K562 (cell line): ENCODE measurements at regions not wholly inside any gene's neighbourhood (a gene's known extent, or its start where the extent isn't known, plus 50 kb on each side); places are given as distances from the start of the nearest gene placed in this dataset.

Experiments used
- ATAC-seq: fragments of 200-7000 bp; cut with Tn5 transposase; 3 replicates; pipeline ENCODE4 v1.9.1; 2020; ENCODE audit warnings: moderate library complexity
- BruUV-seq: library from RNA; stranded (reverse); fragments of 400-500 nt; replicated peaks from 2 replicates; lab custom pipeline; 2021; lab: Mats Ljungman, UMichigan
- CTCF ChIA-PET: fragments of 300-600 bp; formaldehyde crosslinking; extraction: SDS; loops from one replicate; lab custom pipeline; 2021; ENCODE audit warnings: low intra/inter-chr PET ratio; lab: Yijun Ruan, JAX
- POLR2A ChIA-PET: fragments of 300-600, 350-650 bp; sonication (Branson Sonifier 250); formaldehyde crosslinking; extraction: SDS; loops from one replicate; lab custom pipeline; 2021; ENCODE audit warnings: antibody characterized with exemption, inconsistent platforms; lab: Yijun Ruan, JAX
- DNase-seq, 4 experiments: peaks; one replicate each; pipeline versions ENCODE4 v3.0.0 to v3.0.0-alpha.2; 2011 to 2018; ENCODE audit warnings: low spot score in 3 of 4, mixed read lengths in 3 of 4; ENCODE audit errors: extremely low read depth in 1 of 4
- FAIRE-seq: peaks from 2 replicates; lab custom pipeline; 2011; peaks lifted over from hg19 to GRCh38; lab: Jason Lieb, UNC
- H2AFZ ChIP-seq: 2 replicates; pipeline ENCODE4 v1.6.0; 2011; ENCODE audit warnings: low read depth, low read length, control low read depth, inconsistent platforms
- H3K27ac ChIP-seq: fragments of 200-600 bp; 3 replicates; pipeline ENCODE4 v1.8.0; 2011; ENCODE audit warnings: low read depth, mild to moderate bottlenecking, control low read depth, inconsistent platforms, low read length, moderate library complexity, mixed read lengths; ENCODE audit errors: extremely low read depth
- H3K27me3 ChIP-seq, 2 experiments: fragments of 300-600 bp in 1 of 2; 2 replicates in 1 of 2; 3 replicates in 1 of 2; pipeline versions ENCODE4 v1.6.0 to v1.8.0; 2011; ENCODE audit warnings: inconsistent platforms in 2 of 2, low read length in 2 of 2, mild to moderate bottlenecking in 1 of 2, mixed read lengths in 1 of 2, moderate library complexity in 1 of 2; ENCODE audit not compliant: control insufficient read depth in 2 of 2, insufficient read depth in 2 of 2
- H3K36me3 ChIP-seq: fragments of 300-600 bp; 3 replicates; pipeline ENCODE4 v1.8.0; 2011; ENCODE audit warnings: mild to moderate bottlenecking, low read length, inconsistent platforms; ENCODE audit not compliant: control insufficient read depth, insufficient read depth
- H3K4me1 ChIP-seq, 2 experiments: fragments of 200-600 bp in 1 of 2; replicated peaks in 1 of 2; 2 replicates in 1 of 2; 3 replicates in 1 of 2; pipeline versions ENCODE4 v1.5.1 to v1.8.0; 2011; ENCODE audit warnings: inconsistent platforms in 2 of 2, low read length in 2 of 2, mild to moderate bottlenecking in 1 of 2, mixed read lengths in 1 of 2, moderate library complexity in 1 of 2; ENCODE audit not compliant: control insufficient read depth in 2 of 2, insufficient read depth in 2 of 2
- H3K4me2 ChIP-seq: 2 replicates; pipeline ENCODE4 v1.6.1; 2011; ENCODE audit warnings: low read length, control low read depth, inconsistent platforms, mixed read lengths; ENCODE audit not compliant: insufficient read depth
- H3K4me3 ChIP-seq: fragments of 200-600 bp; sonication (generic), shearing (Covaris generic); 2 replicates; pipeline ENCODE4 v1.5.1; 2016; ENCODE audit warnings: control low read depth, inconsistent platforms
- H3K79me2 ChIP-seq: fragments of 200-600 bp; 3 replicates; pipeline ENCODE4 v1.8.0; 2011; ENCODE audit warnings: low read length, inconsistent platforms; ENCODE audit not compliant: control insufficient read depth, insufficient read depth
- H3K9ac ChIP-seq, 2 experiments: 2 replicates each; pipeline versions ENCODE4 v1.6.0 to v1.6.1; 2011; ENCODE audit warnings: low read depth in 2 of 2, low read length in 2 of 2, control low read depth in 1 of 2, inconsistent platforms in 1 of 2, mild to moderate bottlenecking in 1 of 2, mixed read lengths in 1 of 2; ENCODE audit not compliant: insufficient read depth in 1 of 2
- H3K9me1 ChIP-seq: one replicate; pipeline ENCODE4 v1.6.0; 2011; ENCODE audit warnings: inconsistent platforms, mild to moderate bottlenecking, low read length, moderate library complexity; ENCODE audit not compliant: control insufficient read depth, insufficient read depth
- H3K9me3 ChIP-seq: replicated peaks from 2 replicates; pipeline ENCODE4 v1.5.1; 2011; ENCODE audit warnings: low read depth, low read length, inconsistent platforms; ENCODE audit not compliant: control insufficient read depth, insufficient read depth
- H4K20me1 ChIP-seq: replicated peaks from 2 replicates; pipeline ENCODE4 v1.6.1; 2011; ENCODE audit warnings: low read length, inconsistent platforms, mixed read lengths; ENCODE audit not compliant: control insufficient read depth, insufficient read depth
- HMG20A ChIP-seq: fragments of 450-650 bp; formaldehyde crosslinking; conservative IDR thresholded peaks from 2 replicates; pipeline ENCODE4 v1.4.0; 2020; ENCODE audit warnings: mild to moderate bottlenecking, mixed read lengths
- IRF2 ChIP-seq: sonication (generic); formaldehyde crosslinking; IDR thresholded peaks from 2 replicates; pipeline ENCODE4 v1.8.1; 2022; ENCODE audit warnings: mild to moderate bottlenecking, missing genetic modification reagents
- MTF1 ChIP-seq: fragments of 250-450 bp; sonication (Bioruptor Pico); IDR thresholded peaks from 2 replicates; pipeline ENCODE4 v1.9.0; 2021; ENCODE audit warnings: moderate library complexity, mild to moderate bottlenecking, inconsistent platforms, borderline replicate concordance
- ZNF408 ChIP-seq: fragments of 250-450 bp; sonication (Bioruptor Pico); IDR thresholded peaks from 2 replicates; pipeline ENCODE4 v1.4.0; 2020; ENCODE audit warnings: low read depth, mild to moderate bottlenecking, moderate library complexity
- WGBS: fragments of 100-300 bp; shearing (Covaris generic); methylation state at CpG from one replicate; pipeline ENCODE4 v1.1.6; 2016; ENCODE audit warnings: low coverage, mixed read lengths; ENCODE audit not compliant: insufficient coverage; ENCODE audit errors: missing lambda C conversion rate; 5-methylcytosine and 5-hydroxymethylcytosine counted together
- in situ Hi-C: fragments of 300-500 bp; cut with MboI; formaldehyde crosslinking; loops from 4 replicates; pipeline ENCODE4 v1.15.0; 2018; ENCODE audit warnings: inconsistent platforms, mixed read lengths
- intact Hi-C: fragments of 100-400 bp; cut with micrococcal nuclease; formaldehyde crosslinking; loops from 2 replicates; pipeline ENCODE4 v1.14.2; 2022
- TF ChIP-seq, protein P1 (sequence below): sonication (generic); formaldehyde crosslinking; IDR thresholded peaks from 2 replicates; pipeline ENCODE4 v1.8.0; 2022; ENCODE audit warnings: mild to moderate bottlenecking, missing genetic modification reagents
- TF ChIP-seq, protein P2 (sequence below): fragments of 200-800 bp; sonication (Bioruptor generic); IDR thresholded peaks from 2 replicates; pipeline ENCODE4 v1.6.1; 2017; ENCODE audit warnings: missing genetic modification characterization, missing compliant biosample characterization
- TF ChIP-seq, protein P3 (sequence below): fragments of 150-350 bp; IDR thresholded peaks from 2 replicates; pipeline ENCODE4 v1.6.1; 2014; ENCODE audit warnings: low read depth, mild to moderate bottlenecking, low read length, borderline replicate concordance
- TF ChIP-seq, protein P4 (sequence below): fragments of 450-650 bp; conservative IDR thresholded peaks from 2 replicates; pipeline ENCODE4 v1.6.1; 2016; ENCODE audit warnings: missing genetic modification characterization, low read depth, mild to moderate bottlenecking, missing compliant biosample characterization, moderate library complexity

DNA sequence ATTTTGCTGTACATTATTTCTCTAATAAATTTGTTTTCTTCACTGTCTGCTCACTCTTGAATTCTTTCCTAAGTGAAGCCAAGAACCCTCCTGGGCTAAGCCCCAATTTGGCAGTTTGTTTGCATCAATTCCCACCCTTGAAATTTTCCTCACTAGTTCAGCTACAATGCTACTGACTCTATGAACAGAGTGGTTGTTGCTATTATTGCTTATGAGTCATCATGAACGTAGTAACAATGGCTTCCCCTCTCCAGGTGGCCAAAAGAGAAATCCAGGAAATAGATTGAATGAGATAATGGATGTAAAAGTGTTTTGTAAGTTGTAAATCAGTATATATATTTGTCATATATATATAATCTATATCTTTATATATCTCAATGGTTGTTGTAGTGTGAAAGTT lies 193.0 kb downstream of the URB2 start:
- no peak overlapping the region for H3K4me3 ChIP-seq
- no peaks in the 10 kb centered on the region for H3K9me3 ChIP-seq
- in situ Hi-C loops (no loop called here), intact Hi-C loops (no loop called here)
- H3K9me1 ChIP-seq: no peaks in the 10 kb centered on the region
- no TSS peak for BruUV-seq
- no peak overlapping the region for H3K9ac ChIP-seq
- DNase-seq (no peak), ATAC-seq (no peak), FAIRE-seq (no peak)
- 0% methylated on average over 1 of the region's 1 CpG for WGBS
- TF ChIP-seq IRF2 (CRISPR knock-in tag): no peak
- TF ChIP-seq, protein P1, sequence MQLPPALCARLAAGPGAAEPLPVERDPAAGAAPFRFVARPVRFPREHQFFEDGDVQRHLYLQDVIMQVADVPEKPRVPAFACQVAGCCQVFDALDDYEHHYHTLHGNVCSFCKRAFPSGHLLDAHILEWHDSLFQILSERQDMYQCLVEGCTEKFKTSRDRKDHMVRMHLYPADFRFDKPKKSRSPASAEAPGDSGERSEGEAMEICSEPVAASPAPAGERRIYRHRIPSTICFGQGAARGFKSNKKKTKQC (CRISPR knock-in tag): no peak
- TF ChIP-seq, protein P2, sequence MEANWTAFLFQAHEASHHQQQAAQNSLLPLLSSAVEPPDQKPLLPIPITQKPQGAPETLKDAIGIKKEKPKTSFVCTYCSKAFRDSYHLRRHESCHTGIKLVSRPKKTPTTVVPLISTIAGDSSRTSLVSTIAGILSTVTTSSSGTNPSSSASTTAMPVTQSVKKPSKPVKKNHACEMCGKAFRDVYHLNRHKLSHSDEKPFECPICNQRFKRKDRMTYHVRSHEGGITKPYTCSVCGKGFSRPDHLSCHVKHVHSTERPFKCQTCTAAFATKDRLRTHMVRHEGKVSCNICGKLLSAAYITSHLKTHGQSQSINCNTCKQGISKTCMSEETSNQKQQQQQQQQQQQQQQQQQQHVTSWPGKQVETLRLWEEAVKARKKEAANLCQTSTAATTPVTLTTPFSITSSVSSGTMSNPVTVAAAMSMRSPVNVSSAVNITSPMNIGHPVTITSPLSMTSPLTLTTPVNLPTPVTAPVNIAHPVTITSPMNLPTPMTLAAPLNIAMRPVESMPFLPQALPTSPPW: no peak
- no peak for TF ChIP-seq MTF1 (CRISPR knock-in tag)
- TF ChIP-seq, protein P3, sequence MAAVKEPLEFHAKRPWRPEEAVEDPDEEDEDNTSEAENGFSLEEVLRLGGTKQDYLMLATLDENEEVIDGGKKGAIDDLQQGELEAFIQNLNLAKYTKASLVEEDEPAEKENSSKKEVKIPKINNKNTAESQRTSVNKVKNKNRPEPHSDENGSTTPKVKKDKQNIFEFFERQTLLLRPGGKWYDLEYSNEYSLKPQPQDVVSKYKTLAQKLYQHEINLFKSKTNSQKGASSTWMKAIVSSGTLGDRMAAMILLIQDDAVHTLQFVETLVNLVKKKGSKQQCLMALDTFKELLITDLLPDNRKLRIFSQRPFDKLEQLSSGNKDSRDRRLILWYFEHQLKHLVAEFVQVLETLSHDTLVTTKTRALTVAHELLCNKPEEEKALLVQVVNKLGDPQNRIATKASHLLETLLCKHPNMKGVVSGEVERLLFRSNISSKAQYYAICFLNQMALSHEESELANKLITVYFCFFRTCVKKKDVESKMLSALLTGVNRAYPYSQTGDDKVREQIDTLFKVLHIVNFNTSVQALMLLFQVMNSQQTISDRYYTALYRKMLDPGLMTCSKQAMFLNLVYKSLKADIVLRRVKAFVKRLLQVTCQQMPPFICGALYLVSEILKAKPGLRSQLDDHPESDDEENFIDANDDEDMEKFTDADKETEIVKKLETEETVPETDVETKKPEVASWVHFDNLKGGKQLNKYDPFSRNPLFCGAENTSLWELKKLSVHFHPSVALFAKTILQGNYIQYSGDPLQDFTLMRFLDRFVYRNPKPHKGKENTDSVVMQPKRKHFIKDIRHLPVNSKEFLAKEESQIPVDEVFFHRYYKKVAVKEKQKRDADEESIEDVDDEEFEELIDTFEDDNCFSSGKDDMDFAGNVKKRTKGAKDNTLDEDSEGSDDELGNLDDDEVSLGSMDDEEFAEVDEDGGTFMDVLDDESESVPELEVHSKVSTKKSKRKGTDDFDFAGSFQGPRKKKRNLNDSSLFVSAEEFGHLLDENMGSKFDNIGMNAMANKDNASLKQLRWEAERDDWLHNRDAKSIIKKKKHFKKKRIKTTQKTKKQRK: no peak
- no peak for TF ChIP-seq HMG20A
- no peak for TF ChIP-seq ZNF408 (CRISPR knock-in tag)
- TF ChIP-seq, protein P4, sequence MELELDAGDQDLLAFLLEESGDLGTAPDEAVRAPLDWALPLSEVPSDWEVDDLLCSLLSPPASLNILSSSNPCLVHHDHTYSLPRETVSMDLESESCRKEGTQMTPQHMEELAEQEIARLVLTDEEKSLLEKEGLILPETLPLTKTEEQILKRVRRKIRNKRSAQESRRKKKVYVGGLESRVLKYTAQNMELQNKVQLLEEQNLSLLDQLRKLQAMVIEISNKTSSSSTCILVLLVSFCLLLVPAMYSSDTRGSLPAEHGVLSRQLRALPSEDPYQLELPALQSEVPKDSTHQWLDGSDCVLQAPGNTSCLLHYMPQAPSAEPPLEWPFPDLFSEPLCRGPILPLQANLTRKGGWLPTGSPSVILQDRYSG: no peak
- no peaks in the 10 kb centered on the region for H4K20me1 ChIP-seq
- CTCF ChIA-PET: no interaction called here
- no peak overlapping the region for H3K27ac ChIP-seq
- H3K4me1 ChIP-seq: no peaks in the 10 kb centered on the region
- no peaks in the 10 kb centered on the region for H3K79me2 ChIP-seq
- POLR2A ChIA-PET: interaction anchor here (0.7 to 1.8 kb wide), 3 partner anchors 12 to 1082 kb away, joined by 3 to 4 read pairs (median 3); no protein-coding TSS in a partner anchor
- H3K4me2 ChIP-seq: no peak overlapping the region
- no peaks in the 10 kb centered on the region for H3K36me3 ChIP-seq
- H2AFZ ChIP-seq: no peak overlapping the region
- peaks cover 0 to 14% of the 10 kb centered on the region in 2 experiments; a peak in 2 of 5 replicates for H3K27me3 ChIP-seq
